Endothelial cell of umbilical vein (primary cell): ENCODE measurements at regions not wholly inside any gene's neighbourhood (a gene's known extent, or its start where the extent isn't known, plus 50 kb on each side); places are given as distances from the start of the nearest gene placed in this dataset.

Source experiments
- EZH2 ChIP-seq: IDR thresholded peaks from 2 replicates; pipeline ENCODE4 v1.6.1; 2012; ENCODE audit warnings: borderline replicate concordance, low read depth, mild to moderate bottlenecking, moderate library complexity, low read length, inconsistent platforms; ENCODE audit not compliant: severe bottlenecking
- POLR2A ChIP-seq: IDR thresholded peaks from 2 replicates; pipeline ENCODE4 v1.6.1; 2012; ENCODE audit warnings: low read depth, mild to moderate bottlenecking, control low read depth, low read length
- TF ChIP-seq, protein P1 (sequence below), 2 donors: IDR thresholded peaks; 1 replicate in 1 of 2; 2 replicates in 1 of 2; pipeline ENCODE4 v1.5.1; 2011; ENCODE audit warnings: low read length in 2 of 2, mild to moderate bottlenecking in 2 of 2, moderate library complexity in 2 of 2, control low read depth in 1 of 2, inconsistent platforms in 1 of 2, low read depth in 1 of 2; ENCODE audit not compliant: insufficient read depth in 1 of 2; ENCODE audit errors: extremely low read depth in 1 of 2

DNA sequence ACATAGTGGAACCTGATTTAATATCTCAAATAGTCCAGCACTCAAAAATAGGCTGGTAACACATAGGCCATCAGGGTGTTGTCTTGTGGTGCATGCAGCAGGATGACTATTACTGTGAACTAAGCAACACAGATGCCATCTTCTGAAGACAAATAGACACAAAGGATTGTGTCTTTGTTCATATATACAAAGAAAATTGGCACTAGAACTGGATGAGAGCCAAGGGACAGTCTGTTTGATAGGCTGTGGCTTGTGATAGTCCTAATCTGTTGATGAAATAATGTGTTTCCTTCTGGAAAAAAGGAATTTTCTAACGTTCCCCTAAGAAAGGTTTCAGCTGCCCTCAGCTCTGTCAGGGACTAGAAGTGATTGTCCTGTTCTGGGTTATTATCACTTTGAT lies 129.8 kb downstream of the TPBG start:
- TF ChIP-seq, protein P1, sequence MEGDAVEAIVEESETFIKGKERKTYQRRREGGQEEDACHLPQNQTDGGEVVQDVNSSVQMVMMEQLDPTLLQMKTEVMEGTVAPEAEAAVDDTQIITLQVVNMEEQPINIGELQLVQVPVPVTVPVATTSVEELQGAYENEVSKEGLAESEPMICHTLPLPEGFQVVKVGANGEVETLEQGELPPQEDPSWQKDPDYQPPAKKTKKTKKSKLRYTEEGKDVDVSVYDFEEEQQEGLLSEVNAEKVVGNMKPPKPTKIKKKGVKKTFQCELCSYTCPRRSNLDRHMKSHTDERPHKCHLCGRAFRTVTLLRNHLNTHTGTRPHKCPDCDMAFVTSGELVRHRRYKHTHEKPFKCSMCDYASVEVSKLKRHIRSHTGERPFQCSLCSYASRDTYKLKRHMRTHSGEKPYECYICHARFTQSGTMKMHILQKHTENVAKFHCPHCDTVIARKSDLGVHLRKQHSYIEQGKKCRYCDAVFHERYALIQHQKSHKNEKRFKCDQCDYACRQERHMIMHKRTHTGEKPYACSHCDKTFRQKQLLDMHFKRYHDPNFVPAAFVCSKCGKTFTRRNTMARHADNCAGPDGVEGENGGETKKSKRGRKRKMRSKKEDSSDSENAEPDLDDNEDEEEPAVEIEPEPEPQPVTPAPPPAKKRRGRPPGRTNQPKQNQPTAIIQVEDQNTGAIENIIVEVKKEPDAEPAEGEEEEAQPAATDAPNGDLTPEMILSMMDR (IDR thresholded peaks at IDR 0.05; ENCODE audit: extremely low read depth in 1 of 2, insufficient read depth in 1 of 2, low read depth in 1 of 2, low read length in 2 of 2): no peak
- TF ChIP-seq EZH2 (no peak), POLR2A (no peak)
